ENCODE measurements at regions not wholly inside any gene's neighbourhood (a gene's known extent, or its start where the extent isn't known, plus 50 kb on each side); places are given as distances from the start of the nearest gene placed in this dataset.

- TF ChIP-seq USF1 (IDR thresholded peaks at IDR 0.05) (no peak), YY1 (IDR thresholded peaks at IDR 0.05; ENCODE audit: low read depth) (no peak)
These were observed 64.3 kb upstream of the CCDC160 start for GRCh38 chrX:134172588-134173259.

DNA sequence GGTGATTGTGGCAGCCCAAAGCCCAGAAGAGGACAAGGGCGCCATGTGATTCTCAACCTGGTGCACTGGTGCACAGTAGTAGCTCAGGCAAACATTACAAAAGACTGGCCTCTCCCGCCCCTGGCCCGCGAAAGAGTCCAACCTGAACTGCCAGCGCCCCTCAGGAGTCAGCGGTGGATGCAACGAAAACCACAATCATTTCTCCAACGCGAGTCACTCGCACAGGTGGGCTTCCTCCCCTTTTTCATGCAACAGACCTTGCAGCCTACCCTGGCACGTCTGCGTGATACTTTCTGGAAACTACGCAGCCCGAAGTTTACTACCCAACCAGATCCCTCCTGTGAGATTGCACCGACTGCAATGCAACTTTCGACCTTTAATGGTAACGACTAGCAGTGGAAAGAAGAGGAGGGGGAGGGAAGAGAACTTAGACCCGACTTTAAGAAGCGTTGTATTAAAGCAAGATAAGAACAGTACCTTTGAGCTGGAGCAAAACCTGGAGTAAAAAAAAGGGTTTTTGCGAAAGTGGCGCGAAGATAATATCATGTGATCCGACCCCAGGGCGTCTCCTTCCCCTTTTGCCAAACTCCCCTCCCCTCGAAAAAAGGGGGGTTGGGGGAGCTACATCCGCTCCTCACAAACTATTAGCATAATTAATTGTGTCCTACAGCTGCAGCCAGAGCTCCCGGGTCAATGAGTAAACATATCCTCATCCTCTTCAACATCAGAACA is 63.3 kb upstream of the CCDC160 start:
- no peak for TF ChIP-seq FOXM1 (IDR thresholded peaks at IDR 0.05; ENCODE audit: borderline replicate concordance, low read depth)
- TF ChIP-seq CREB1 (IDR thresholded peaks at IDR 0.05; ENCODE audit: low read depth) = no peak
- no peak for TF ChIP-seq EGR1 (IDR thresholded peaks at IDR 0.05)
- no peak for TF ChIP-seq NFIC (IDR thresholded peaks at IDR 0.05)
- no peak for TF ChIP-seq EP300 (IDR thresholded peaks at IDR 0.05; ENCODE audit: borderline replicate concordance)
- TF ChIP-seq TCF12 (IDR thresholded peaks at IDR 0.05; ENCODE audit: low read depth) = no peak
- TF ChIP-seq ZBTB7A (IDR thresholded peaks at IDR 0.05; ENCODE audit: low read depth) = no peak
- TF ChIP-seq CEBPB (IDR thresholded peaks at IDR 0.05) = no peak
- TF ChIP-seq, protein P1, sequence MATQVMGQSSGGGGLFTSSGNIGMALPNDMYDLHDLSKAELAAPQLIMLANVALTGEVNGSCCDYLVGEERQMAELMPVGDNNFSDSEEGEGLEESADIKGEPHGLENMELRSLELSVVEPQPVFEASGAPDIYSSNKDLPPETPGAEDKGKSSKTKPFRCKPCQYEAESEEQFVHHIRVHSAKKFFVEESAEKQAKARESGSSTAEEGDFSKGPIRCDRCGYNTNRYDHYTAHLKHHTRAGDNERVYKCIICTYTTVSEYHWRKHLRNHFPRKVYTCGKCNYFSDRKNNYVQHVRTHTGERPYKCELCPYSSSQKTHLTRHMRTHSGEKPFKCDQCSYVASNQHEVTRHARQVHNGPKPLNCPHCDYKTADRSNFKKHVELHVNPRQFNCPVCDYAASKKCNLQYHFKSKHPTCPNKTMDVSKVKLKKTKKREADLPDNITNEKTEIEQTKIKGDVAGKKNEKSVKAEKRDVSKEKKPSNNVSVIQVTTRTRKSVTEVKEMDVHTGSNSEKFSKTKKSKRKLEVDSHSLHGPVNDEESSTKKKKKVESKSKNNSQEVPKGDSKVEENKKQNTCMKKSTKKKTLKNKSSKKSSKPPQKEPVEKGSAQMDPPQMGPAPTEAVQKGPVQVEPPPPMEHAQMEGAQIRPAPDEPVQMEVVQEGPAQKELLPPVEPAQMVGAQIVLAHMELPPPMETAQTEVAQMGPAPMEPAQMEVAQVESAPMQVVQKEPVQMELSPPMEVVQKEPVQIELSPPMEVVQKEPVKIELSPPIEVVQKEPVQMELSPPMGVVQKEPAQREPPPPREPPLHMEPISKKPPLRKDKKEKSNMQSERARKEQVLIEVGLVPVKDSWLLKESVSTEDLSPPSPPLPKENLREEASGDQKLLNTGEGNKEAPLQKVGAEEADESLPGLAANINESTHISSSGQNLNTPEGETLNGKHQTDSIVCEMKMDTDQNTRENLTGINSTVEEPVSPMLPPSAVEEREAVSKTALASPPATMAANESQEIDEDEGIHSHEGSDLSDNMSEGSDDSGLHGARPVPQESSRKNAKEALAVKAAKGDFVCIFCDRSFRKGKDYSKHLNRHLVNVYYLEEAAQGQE (IDR thresholded peaks at IDR 0.05; ENCODE audit: low read depth) = no peak
- TF ChIP-seq TAF1 (IDR thresholded peaks at IDR 0.05; ENCODE audit: low read depth) = no peak
- no peak for TF ChIP-seq RAD21 (IDR thresholded peaks at IDR 0.05; ENCODE audit: low read depth)
- TF ChIP-seq, protein P2, sequence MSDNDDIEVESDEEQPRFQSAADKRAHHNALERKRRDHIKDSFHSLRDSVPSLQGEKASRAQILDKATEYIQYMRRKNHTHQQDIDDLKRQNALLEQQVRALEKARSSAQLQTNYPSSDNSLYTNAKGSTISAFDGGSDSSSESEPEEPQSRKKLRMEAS (IDR thresholded peaks at IDR 0.05) = no peak
- TF ChIP-seq USF1 (IDR thresholded peaks at IDR 0.05) = no peak
- no peak for TF ChIP-seq YY1 (IDR thresholded peaks at IDR 0.05; ENCODE audit: low read depth)
- TF ChIP-seq TEAD4 (IDR thresholded peaks at IDR 0.05) = no peak

DNA sequence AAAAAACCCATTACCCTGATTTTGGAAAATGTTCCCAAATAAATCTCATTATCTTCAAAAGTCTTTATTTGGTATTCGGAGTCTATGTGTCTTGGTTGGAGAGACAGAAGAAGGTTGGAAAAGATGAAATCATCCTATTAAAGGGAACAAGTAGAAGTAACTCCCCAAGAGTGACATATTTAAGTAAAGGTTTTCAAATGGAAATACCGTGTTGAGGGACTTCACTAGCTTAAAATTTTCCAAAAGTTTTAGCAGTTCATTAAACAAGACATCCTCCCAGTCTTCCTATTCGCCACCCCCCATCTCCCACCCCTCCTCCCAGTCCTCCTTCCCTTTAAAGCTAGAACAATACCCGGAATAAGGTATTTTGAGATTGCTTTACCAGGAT is 62.7 kb upstream of the CCDC160 start:
- TF ChIP-seq, protein P2 (IDR thresholded peaks at IDR 0.05) = no peak
- TF ChIP-seq EGR1 (IDR thresholded peaks at IDR 0.05) (no peak), YY1 (IDR thresholded peaks at IDR 0.05; ENCODE audit: low read depth) (no peak), CREB1 (IDR thresholded peaks at IDR 0.05; ENCODE audit: low read depth) (no peak), TAF1 (IDR thresholded peaks at IDR 0.05; ENCODE audit: low read depth) (no peak), NFIC (IDR thresholded peaks at IDR 0.05) (no peak), TEAD4 (IDR thresholded peaks at IDR 0.05) (no peak), TCF12 (IDR thresholded peaks at IDR 0.05; ENCODE audit: low read depth) (no peak), CEBPB (IDR thresholded peaks at IDR 0.05) (no peak), USF1 (IDR thresholded peaks at IDR 0.05) (no peak), RAD21 (IDR thresholded peaks at IDR 0.05; ENCODE audit: low read depth) (no peak), EP300 (IDR thresholded peaks at IDR 0.05; ENCODE audit: borderline replicate concordance) (no peak), FOXM1 (IDR thresholded peaks at IDR 0.05; ENCODE audit: borderline replicate concordance, low read depth) (no peak), ZBTB7A (IDR thresholded peaks at IDR 0.05; ENCODE audit: low read depth) (no peak)
- TF ChIP-seq, protein P1 (IDR thresholded peaks at IDR 0.05; ENCODE audit: low read depth) = no peak

GRCh38 chrX:134174859-134175258 is 62.1 kb upstream of the CCDC160 start:
- TF ChIP-seq ZBTB7A (IDR thresholded peaks at IDR 0.05; ENCODE audit: low read depth) (no peak), CEBPB (IDR thresholded peaks at IDR 0.05) (no peak), TEAD4 (IDR thresholded peaks at IDR 0.05) (no peak), FOXM1 (IDR thresholded peaks at IDR 0.05; ENCODE audit: borderline replicate concordance, low read depth) (no peak), NFIC (IDR thresholded peaks at IDR 0.05) (no peak), CREB1 (IDR thresholded peaks at IDR 0.05; ENCODE audit: low read depth) (no peak), EP300 (IDR thresholded peaks at IDR 0.05; ENCODE audit: borderline replicate concordance) (no peak), TAF1 (IDR thresholded peaks at IDR 0.05; ENCODE audit: low read depth) (no peak), YY1 (IDR thresholded peaks at IDR 0.05; ENCODE audit: low read depth) (no peak), RAD21 (IDR thresholded peaks at IDR 0.05; ENCODE audit: low read depth) (no peak), TCF12 (IDR thresholded peaks at IDR 0.05; ENCODE audit: low read depth) (no peak), EGR1 (IDR thresholded peaks at IDR 0.05) (no peak), USF1 (IDR thresholded peaks at IDR 0.05) (no peak)
- TF ChIP-seq, protein P2 (IDR thresholded peaks at IDR 0.05) = no peak
- TF ChIP-seq, protein P1 (IDR thresholded peaks at IDR 0.05; ENCODE audit: low read depth) = no peak
